GM10266 (cell line): ENCODE measurements at regions not wholly inside any gene's neighbourhood (a gene's known extent, or its start where the extent isn't known, plus 50 kb on each side); places are given as distances from the start of the nearest gene placed in this dataset.

Source experiments
- DNase-seq: peaks from one replicate; pipeline ENCODE4 v3.0.0; 2012; ENCODE audit errors: extremely low spot score
- TF ChIP-seq, protein P1 (sequence below): IDR thresholded peaks from 2 replicates; pipeline ENCODE4 v1.5.1; 2012; ENCODE audit warnings: mild to moderate bottlenecking, low read depth; ENCODE audit not compliant: control insufficient read depth, insufficient read depth; ENCODE audit errors: missing control alignments

DNA sequence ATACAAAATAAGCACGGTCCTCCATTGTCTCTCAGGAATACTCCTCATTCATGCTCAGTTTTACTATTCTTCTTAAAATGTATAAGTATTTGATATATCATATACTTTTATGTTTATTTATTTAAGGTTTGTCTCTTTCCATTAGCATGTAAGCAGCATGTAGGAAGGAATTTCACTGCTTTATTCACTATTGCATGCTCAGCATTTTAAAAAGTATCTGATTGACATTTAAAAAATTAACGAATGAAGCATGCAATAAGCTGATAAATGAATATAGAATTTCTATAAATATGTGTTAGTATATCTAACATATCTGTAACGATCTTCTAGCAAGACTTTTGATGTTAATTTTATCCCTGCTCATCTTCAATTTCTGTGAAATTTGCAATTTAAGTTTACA is 402.7 kb upstream of the BRINP3 start:
- no peak for DNase-seq
- TF ChIP-seq, protein P1, sequence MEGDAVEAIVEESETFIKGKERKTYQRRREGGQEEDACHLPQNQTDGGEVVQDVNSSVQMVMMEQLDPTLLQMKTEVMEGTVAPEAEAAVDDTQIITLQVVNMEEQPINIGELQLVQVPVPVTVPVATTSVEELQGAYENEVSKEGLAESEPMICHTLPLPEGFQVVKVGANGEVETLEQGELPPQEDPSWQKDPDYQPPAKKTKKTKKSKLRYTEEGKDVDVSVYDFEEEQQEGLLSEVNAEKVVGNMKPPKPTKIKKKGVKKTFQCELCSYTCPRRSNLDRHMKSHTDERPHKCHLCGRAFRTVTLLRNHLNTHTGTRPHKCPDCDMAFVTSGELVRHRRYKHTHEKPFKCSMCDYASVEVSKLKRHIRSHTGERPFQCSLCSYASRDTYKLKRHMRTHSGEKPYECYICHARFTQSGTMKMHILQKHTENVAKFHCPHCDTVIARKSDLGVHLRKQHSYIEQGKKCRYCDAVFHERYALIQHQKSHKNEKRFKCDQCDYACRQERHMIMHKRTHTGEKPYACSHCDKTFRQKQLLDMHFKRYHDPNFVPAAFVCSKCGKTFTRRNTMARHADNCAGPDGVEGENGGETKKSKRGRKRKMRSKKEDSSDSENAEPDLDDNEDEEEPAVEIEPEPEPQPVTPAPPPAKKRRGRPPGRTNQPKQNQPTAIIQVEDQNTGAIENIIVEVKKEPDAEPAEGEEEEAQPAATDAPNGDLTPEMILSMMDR = no peak

GRCh38 chr1:190881064-190881463 is 403.4 kb upstream of the BRINP3 start:
- TF ChIP-seq, protein P1 = no peak
- no peak for DNase-seq

GRCh38 chr1:190897233-190897632 is 419.6 kb upstream of the BRINP3 start:
- TF ChIP-seq, protein P1 = no peak
- no peak for DNase-seq

DNA sequence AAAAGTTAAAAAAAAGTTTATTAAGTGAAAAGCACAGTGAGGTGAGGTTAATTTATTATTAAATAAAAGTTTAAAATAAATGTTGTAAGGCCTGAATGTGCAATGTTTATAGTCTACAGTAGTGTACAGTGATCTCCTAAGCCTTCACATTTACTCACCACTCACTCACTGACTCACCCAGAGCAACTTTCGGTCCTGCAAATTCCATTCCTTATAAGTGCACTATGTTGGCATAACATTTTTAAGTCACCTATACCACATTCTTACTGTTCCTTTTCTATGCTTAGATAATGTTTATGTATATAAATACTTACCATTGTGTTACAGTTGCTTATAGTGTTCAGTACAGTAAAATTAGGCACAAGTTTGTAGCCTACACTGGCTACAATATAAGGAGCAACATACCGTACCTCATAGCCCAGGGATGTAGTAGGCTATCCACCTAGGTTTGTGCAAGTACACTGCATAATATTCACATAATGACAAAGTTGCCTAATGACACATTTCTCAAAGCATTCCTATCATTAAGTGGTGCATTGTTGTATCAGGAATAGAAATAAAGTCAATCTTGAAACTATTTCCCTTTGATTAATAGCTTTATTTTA is 426.5 kb upstream of the BRINP3 start:
- TF ChIP-seq, protein P1 = no peak
- no peak for DNase-seq

DNA sequence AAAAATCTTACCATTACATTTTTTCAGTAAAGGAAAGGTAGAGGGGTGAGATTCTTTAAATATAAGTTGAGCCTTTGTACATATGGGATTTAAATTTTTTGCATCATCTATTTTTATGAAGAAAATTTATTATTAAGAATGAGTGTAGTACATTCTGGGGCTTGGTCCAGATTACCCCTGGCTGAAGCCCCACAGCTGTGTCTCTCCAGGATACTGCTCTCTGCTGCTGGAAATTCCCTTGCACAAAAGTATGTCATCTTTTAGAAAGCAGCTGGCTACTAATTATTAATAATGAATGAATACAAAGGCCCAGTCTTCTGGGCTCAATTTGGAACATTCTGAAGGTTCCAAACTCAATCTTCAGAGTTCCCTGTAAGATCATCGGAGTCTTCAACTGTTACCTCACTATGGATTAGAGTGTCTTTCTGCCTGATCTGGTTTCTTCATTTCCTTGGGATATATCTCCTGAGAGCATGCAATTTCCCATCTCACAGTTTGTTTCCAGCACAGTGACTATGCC is 428.6 kb upstream of the BRINP3 start:
- TF ChIP-seq, protein P1 = no peak
- no peak for DNase-seq

DNA sequence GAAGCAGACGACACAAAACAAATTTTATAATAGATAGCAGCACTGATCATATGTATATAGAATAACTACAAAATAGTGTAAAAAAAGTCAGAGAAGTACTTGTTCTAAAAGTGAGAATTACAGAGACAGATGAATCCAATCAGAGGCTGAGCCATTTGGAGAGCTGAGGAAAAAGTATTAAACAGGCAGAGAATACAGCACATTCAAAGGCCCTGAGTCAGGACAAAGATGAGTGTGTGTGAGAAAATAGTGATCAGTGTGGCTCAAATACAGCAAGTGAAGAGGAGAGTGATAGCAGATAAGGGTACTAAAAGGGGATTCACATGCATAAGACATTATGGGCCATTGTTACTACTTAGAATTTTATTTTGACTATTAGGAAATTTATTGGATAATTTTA is 430.6 kb upstream of the BRINP3 start:
- TF ChIP-seq, protein P1 = no peak
- DNase-seq = no peak

- TF ChIP-seq, protein P1 = no peak
- no peak for DNase-seq
Measured at GRCh38 chr1:190908691-190909090, 431.0 kb upstream of the BRINP3 start.
